Fibroblast of lung (primary cell): ENCODE measurements at regions not wholly inside any gene's neighbourhood (a gene's known extent, or its start where the extent isn't known, plus 50 kb on each side); places are given as distances from the start of the nearest gene placed in this dataset.

Experiments used
- DNase-seq, 2 donors: peaks; one replicate each; pipeline versions ENCODE4 v3.0.0 to v3.0.0-alpha.2; 2010; ENCODE audit warnings: low read depth in 2 of 2
- H2AFZ ChIP-seq: 2 replicates; pipeline ENCODE4 v1.5.1; 2012; ENCODE audit warnings: low read length, control low read depth, inconsistent platforms
- H3K27ac ChIP-seq: 2 replicates; pipeline ENCODE4 v1.5.1; 2011; ENCODE audit warnings: low read length, control low read depth; ENCODE audit not compliant: insufficient read depth
- H3K27me3 ChIP-seq: 2 replicates; pipeline ENCODE4 v1.5.1; 2011; ENCODE audit warnings: mild to moderate bottlenecking, low read length; ENCODE audit not compliant: control insufficient read depth, insufficient read depth
- H3K36me3 ChIP-seq: 2 replicates; pipeline ENCODE4 v1.5.1; 2011; ENCODE audit warnings: low read length; ENCODE audit not compliant: control insufficient read depth, insufficient read depth
- H3K4me1 ChIP-seq: 2 replicates; pipeline ENCODE4 v1.5.1; 2011; ENCODE audit warnings: low read length; ENCODE audit not compliant: control insufficient read depth, insufficient read depth; ENCODE audit errors: extremely low read depth
- H3K4me2 ChIP-seq: 2 replicates; pipeline ENCODE4 v1.5.1; 2011; ENCODE audit warnings: low read length, control low read depth; ENCODE audit not compliant: insufficient read depth; ENCODE audit errors: extremely low read depth
- H3K4me3 ChIP-seq, 4 experiments: fragments of 200-600 bp in 1 of 4; sonication (generic) in 1 of 4; replicated peaks in 1 of 4; 2 replicates each; pipeline ENCODE4 v1.5.1; 2011 to 2016; ENCODE audit warnings: low read length in 4 of 4, low read depth in 3 of 4, mild to moderate bottlenecking in 3 of 4, control low read depth in 2 of 4, inconsistent platforms in 1 of 4, mixed read lengths in 1 of 4; ENCODE audit not compliant: insufficient read depth in 1 of 4; ENCODE audit errors: control extremely low read depth in 1 of 4
- H3K79me2 ChIP-seq: 2 replicates; pipeline ENCODE4 v1.5.1; 2012; ENCODE audit warnings: mild to moderate bottlenecking, low read length, inconsistent platforms; ENCODE audit not compliant: control insufficient read depth, insufficient read depth
- H3K9ac ChIP-seq: 2 replicates; pipeline ENCODE4 v1.5.1; 2011; ENCODE audit warnings: mild to moderate bottlenecking, low read length, control low read depth; ENCODE audit not compliant: insufficient read depth
- H3K9me3 ChIP-seq: 2 replicates; pipeline ENCODE4 v1.5.1; 2012; ENCODE audit warnings: low read depth, low read length; ENCODE audit not compliant: control insufficient read depth, insufficient read depth
- H4K20me1 ChIP-seq: 2 replicates; pipeline ENCODE4 v1.5.1; 2011; ENCODE audit warnings: low read length; ENCODE audit not compliant: control insufficient read depth, insufficient read depth; ENCODE audit errors: extremely low read depth
- EZH2 ChIP-seq: IDR thresholded peaks from 2 replicates; pipeline ENCODE4 v1.5.1; 2012; ENCODE audit warnings: low read length, control low read depth, mild to moderate bottlenecking; ENCODE audit errors: missing control alignments
- TF ChIP-seq, protein P1 (sequence below), 2 donors: IDR thresholded peaks in 1 of 2; conservative IDR thresholded peaks in 1 of 2; 1 replicate in 1 of 2; 2 replicates in 1 of 2; pipeline ENCODE4 v1.5.1; 2011 to 2012; ENCODE audit warnings: low read length in 2 of 2, control low read depth in 1 of 2, inconsistent platforms in 1 of 2, low read depth in 1 of 2, mild to moderate bottlenecking in 1 of 2

DNA sequence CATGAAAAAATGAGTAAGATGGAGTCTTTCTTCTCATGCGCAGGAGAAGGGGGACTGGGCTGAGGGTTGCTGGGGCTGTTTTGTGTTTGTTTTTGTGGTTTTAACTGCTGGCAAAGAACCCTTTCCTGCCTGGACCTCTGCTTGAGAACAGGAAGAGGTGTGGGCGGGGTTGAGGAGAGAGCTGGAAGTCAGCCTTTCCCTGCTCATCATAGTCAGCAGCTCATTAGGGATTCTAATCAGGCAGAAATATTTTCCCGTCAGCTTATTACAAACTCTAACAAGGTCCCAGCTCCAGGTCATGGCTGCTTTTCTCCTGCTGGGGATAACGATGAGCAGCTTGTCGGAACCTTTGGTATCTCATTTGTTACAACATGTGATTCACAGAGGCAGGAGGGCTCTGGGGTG is 185.0 kb upstream of the NRXN3 start:
- no peaks in the 10 kb centered on the region for H3K79me2 ChIP-seq
- H3K4me2 ChIP-seq: no peak overlapping the region
- no peaks in the 10 kb centered on the region for H3K9me3 ChIP-seq
- H3K27ac ChIP-seq: no peak overlapping the region
- no peak overlapping the region for H3K9ac ChIP-seq
- H3K27me3 ChIP-seq: peaks cover 7% of the 10 kb centered on the region
- H3K4me1 ChIP-seq: peaks cover 9% of the 10 kb centered on the region
- H4K20me1 ChIP-seq: no peaks in the 10 kb centered on the region
- no peaks in the 10 kb centered on the region for H3K36me3 ChIP-seq
- no peak overlapping the region for H3K4me3 ChIP-seq
- peak; percentile 4 to 91 for DNase-seq
- no peak overlapping the region for H2AFZ ChIP-seq
- no peak for TF ChIP-seq EZH2
- TF ChIP-seq, protein P1, sequence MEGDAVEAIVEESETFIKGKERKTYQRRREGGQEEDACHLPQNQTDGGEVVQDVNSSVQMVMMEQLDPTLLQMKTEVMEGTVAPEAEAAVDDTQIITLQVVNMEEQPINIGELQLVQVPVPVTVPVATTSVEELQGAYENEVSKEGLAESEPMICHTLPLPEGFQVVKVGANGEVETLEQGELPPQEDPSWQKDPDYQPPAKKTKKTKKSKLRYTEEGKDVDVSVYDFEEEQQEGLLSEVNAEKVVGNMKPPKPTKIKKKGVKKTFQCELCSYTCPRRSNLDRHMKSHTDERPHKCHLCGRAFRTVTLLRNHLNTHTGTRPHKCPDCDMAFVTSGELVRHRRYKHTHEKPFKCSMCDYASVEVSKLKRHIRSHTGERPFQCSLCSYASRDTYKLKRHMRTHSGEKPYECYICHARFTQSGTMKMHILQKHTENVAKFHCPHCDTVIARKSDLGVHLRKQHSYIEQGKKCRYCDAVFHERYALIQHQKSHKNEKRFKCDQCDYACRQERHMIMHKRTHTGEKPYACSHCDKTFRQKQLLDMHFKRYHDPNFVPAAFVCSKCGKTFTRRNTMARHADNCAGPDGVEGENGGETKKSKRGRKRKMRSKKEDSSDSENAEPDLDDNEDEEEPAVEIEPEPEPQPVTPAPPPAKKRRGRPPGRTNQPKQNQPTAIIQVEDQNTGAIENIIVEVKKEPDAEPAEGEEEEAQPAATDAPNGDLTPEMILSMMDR (conservative IDR thresholded peaks at IDR 0.05 in 1 of 2, IDR thresholded peaks at IDR 0.05 in 1 of 2; ENCODE audit: low read depth in 1 of 2, low read length in 2 of 2): no peak

- Histone ChIP-seq H3K79me2 (no peaks in the 10 kb centered on the region), H3K4me2 (no peak overlapping the region), H3K9me3 (no peaks in the 10 kb centered on the region), H3K4me3 (no peak overlapping the region), H4K20me1 (no peaks in the 10 kb centered on the region), H3K27me3 (no peaks in the 10 kb centered on the region), H3K27ac (no peak overlapping the region), H3K4me1 (peaks cover 9% of the 10 kb centered on the region), H2AFZ (no peak overlapping the region), H3K9ac (no peak overlapping the region), H3K36me3 (no peaks in the 10 kb centered on the region)
- TF ChIP-seq, protein P1 (conservative IDR thresholded peaks at IDR 0.05 in 1 of 2, IDR thresholded peaks at IDR 0.05 in 1 of 2; ENCODE audit: low read depth in 1 of 2, low read length in 2 of 2): no peak
- TF ChIP-seq EZH2: no peak
- peak; percentile 3 to 23 for DNase-seq
Observed at GRCh38 chr14:77986773-77987172, 183.4 kb upstream of the NRXN3 start.

GRCh38 chr14:77988096-77988870 is 181.9 kb upstream of the NRXN3 start:
- no peaks in the 10 kb centered on the region for H3K9me3 ChIP-seq
- no peak overlapping the region for H3K4me3 ChIP-seq
- H4K20me1 ChIP-seq: no peaks in the 10 kb centered on the region
- peaks cover 9% of the 10 kb centered on the region for H3K4me1 ChIP-seq
- no peaks in the 10 kb centered on the region for H3K27me3 ChIP-seq
- peak overlapping the region; percentile 64 for H3K4me2 ChIP-seq
- no peak overlapping the region for H3K9ac ChIP-seq
- TF ChIP-seq EZH2: no peak
- TF ChIP-seq, protein P1 (conservative IDR thresholded peaks at IDR 0.05 in 1 of 2, IDR thresholded peaks at IDR 0.05 in 1 of 2; ENCODE audit: low read depth in 1 of 2, low read length in 2 of 2): no peak
- H3K27ac ChIP-seq: peak overlapping the region; percentile 28
- no peaks in the 10 kb centered on the region for H3K36me3 ChIP-seq
- no peaks in the 10 kb centered on the region for H3K79me2 ChIP-seq
- DNase-seq: peak; percentile 28 to 62
- H2AFZ ChIP-seq: no peak overlapping the region
